ENCODE measurements at regions not wholly inside any gene's neighbourhood (a gene's known extent, or its start where the extent isn't known, plus 50 kb on each side); places are given as distances from the start of the nearest gene placed in this dataset.

DNA sequence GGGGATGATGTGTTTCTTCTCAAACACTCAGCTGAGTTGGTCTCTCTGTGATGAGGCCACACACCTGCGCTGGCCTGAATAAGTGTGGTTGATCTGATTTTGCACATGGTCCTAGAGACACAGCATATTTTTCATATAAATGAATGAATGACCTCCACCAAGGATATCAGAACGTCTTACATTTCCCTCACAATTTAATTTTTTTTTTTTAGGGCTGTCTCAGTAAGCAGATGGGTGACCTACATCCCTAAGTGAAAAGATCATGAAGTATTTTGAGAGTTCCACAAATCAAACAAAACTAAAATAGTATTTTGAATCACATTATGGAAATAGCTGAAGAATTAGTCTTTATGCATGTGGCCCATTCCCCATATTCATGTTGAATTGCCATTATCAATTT lies 333.7 kb upstream of the TMTC1 start:
- TF ChIP-seq, protein P1, sequence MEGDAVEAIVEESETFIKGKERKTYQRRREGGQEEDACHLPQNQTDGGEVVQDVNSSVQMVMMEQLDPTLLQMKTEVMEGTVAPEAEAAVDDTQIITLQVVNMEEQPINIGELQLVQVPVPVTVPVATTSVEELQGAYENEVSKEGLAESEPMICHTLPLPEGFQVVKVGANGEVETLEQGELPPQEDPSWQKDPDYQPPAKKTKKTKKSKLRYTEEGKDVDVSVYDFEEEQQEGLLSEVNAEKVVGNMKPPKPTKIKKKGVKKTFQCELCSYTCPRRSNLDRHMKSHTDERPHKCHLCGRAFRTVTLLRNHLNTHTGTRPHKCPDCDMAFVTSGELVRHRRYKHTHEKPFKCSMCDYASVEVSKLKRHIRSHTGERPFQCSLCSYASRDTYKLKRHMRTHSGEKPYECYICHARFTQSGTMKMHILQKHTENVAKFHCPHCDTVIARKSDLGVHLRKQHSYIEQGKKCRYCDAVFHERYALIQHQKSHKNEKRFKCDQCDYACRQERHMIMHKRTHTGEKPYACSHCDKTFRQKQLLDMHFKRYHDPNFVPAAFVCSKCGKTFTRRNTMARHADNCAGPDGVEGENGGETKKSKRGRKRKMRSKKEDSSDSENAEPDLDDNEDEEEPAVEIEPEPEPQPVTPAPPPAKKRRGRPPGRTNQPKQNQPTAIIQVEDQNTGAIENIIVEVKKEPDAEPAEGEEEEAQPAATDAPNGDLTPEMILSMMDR (IDR thresholded peaks at IDR 0.05), result no peak
- TF ChIP-seq EP300 (IDR thresholded peaks at IDR 0.05; ENCODE audit: low read depth), result no peak
